Motor neuron (in vitro differentiated cells): ENCODE measurements at regions not wholly inside any gene's neighbourhood (a gene's known extent, or its start where the extent isn't known, plus 50 kb on each side); places are given as distances from the start of the nearest gene placed in this dataset.

Experiments used
- ATAC-seq, 8 experiments: fragments of 200-7000 bp; cut with Tn5 transposase; replicated peaks in 6 of 8; 2 replicates each; pipeline ENCODE4 v1.8.0; 2021; ENCODE audit warnings: mild to moderate bottlenecking in 8 of 8, moderate library complexity in 8 of 8
- H3K27ac ChIP-seq, 2 donors: fragments of 250-450 bp; sonication (Bioruptor Pico); 2 replicates each; pipeline ENCODE4 v1.9.0; 2021; ENCODE audit warnings: antibody characterized with exemption in 2 of 2, mild to moderate bottlenecking in 2 of 2, moderate library complexity in 1 of 2
- H3K4me1 ChIP-seq, 2 donors: fragments of 250-450 bp; sonication (Bioruptor Pico); replicated peaks in 1 of 2; 2 replicates each; pipeline ENCODE4 v1.6.1; 2021; ENCODE audit warnings: antibody characterized with exemption in 2 of 2, mild to moderate bottlenecking in 2 of 2, moderate library complexity in 1 of 2
- H3K4me3 ChIP-seq, 5 donors: fragments of 250-450 bp; sonication (Bioruptor Pico); 2 replicates each; pipeline ENCODE4 v1.9.0; 2021; ENCODE audit warnings: antibody characterized with exemption in 5 of 5, mild to moderate bottlenecking in 5 of 5, moderate library complexity in 4 of 5
- WGBS, 10 experiments: fragments of 450-650 bp; shearing (Covaris generic); methylation state at CpG; one replicate each; pipeline ENCODE4 v1.0.0; 2022; 5-methylcytosine and 5-hydroxymethylcytosine counted together
- in situ Hi-C, 9 experiments: fragments of 400-800 bp; cut with MboI; loops; one replicate each; pipeline ENCODE4 v1.15.0; 2021; ENCODE audit warnings: low sequenced_read_pairs in 9 of 9, low pct_unique_long_range_greater_than_20kb in 2 of 9; ENCODE audit not compliant: unreplicated experiment in 9 of 9

DNA sequence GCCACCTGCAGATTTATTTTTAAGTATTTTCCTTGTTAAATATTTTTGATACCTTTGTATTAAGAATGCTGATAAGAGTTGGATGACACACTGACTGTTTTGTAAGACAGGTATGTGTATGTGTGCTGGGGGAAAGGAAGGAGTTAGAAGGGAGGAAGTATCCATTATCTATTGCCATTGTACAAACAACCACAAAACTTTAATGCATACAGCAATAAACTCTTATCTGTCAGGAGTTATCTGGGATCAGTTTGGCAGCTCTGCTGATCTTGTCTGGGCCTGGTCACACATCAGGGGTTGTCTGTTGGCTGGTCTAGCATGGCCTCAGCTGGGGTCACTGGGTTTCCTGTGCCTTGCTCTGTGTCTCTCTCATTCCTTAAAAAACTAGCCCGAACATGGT is 423.9 kb upstream of the USP24 start:
- 80 to 100% (median 89%) methylated on average over 1 of the region's 1 CpG; no CpG with 5 or more reads in 5 of the 10 experiments for WGBS, 10 experiments
- in situ Hi-C loops = no loop called here
- ATAC-seq = no peak

DNA sequence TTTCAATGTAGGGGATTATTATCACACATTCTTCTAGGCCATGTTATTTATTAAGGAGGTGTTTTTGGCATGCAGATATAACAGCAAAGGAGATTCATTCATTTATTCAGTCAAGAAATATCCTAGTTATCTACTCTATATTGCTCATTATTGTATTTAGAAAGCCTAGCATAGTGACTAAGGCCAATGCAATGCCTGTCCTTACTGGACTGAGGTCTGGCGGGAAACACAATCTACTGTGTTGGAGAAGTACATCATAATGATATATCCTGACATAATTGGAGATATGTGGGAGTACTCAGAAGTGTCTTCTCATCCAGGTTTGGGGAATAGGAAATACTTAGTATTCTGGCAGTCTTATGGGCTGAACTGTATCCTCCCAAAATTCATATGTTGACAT is 421.5 kb upstream of the USP24 start:
- WGBS, 10 experiments = 71 to 100% (median 100%) methylated on average over 1 of the region's 1 CpG; no CpG with 5 or more reads in 3 of the 10 experiments
- no peak for ATAC-seq
- Histone ChIP-seq H3K27ac (no peak overlapping the region), H3K4me3 (no peak overlapping the region), H3K4me1 (peaks cover 13% of the 10 kb centered on the region in 2 donors)
- in situ Hi-C loops = no loop called here

More for the DNA sequence above, 423.9 kb upstream of the USP24 start:
- no peak overlapping the region for H3K4me3 ChIP-seq
- H3K4me1 ChIP-seq = no peaks in the 10 kb centered on the region
- H3K27ac ChIP-seq = no peak overlapping the region

DNA sequence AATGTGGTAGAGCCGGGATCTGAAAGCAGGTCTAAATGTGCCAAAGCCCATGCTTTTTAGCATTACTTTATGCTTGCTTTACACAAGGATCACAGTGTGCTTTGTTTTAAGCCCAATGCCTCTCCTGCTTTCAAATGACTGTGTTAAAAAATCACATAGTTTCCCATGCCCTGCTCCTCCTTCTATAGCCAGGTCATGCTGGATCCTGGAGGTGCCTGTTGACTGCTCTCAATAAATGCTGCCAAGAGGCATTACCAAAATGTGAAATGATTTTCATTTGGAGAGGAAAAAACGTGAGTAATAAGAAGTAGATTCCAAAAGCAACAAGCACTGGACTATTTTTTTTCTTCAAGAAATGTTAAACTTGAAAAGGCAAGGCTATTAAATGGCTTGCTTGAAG is 420.7 kb upstream of the USP24 start:
- WGBS, 10 experiments = 0 to 57% (median 33%) methylated on average over 1 to 2 of the region's 2 CpGs; no CpG with 5 or more reads in 1 of the 10 experiments

DNA sequence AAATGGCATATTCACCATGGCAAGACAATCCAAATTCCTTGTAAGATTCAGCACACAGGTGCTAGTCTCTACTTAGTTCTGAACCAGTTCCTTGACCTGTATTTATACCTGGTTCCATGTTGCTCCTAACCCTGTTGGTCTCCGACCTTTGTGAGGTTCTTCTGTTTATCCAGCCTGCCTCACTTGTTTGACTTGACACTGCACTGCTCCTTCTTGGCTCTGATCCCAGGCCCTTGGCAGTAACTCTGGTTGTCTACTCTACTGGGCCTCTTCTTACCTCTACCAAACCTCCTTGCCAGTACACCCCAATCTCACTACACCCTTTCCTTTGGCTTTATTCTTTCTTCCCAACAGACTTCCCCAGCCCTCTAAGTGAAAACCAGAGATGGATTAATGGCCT is 419.4 kb upstream of the USP24 start:
- WGBS, 10 experiments = 83 to 100% (median 85%) methylated on average over 1 of the region's 1 CpG; no CpG with 5 or more reads in 4 of the 10 experiments
- no peak overlapping the region for H3K4me3 ChIP-seq
- ATAC-seq = no peak
- H3K27ac ChIP-seq = no peak overlapping the region
- in situ Hi-C loops = no loop called here
- peaks cover 13% of the 10 kb centered on the region in 2 donors for H3K4me1 ChIP-seq

More for the DNA sequence above, 420.7 kb upstream of the USP24 start:
- Histone ChIP-seq H3K4me3 (no peak overlapping the region), H3K27ac (no peak overlapping the region), H3K4me1 (peaks cover 13% of the 10 kb centered on the region in 2 donors)
- in situ Hi-C loops = no loop called here
- no peak for ATAC-seq

DNA sequence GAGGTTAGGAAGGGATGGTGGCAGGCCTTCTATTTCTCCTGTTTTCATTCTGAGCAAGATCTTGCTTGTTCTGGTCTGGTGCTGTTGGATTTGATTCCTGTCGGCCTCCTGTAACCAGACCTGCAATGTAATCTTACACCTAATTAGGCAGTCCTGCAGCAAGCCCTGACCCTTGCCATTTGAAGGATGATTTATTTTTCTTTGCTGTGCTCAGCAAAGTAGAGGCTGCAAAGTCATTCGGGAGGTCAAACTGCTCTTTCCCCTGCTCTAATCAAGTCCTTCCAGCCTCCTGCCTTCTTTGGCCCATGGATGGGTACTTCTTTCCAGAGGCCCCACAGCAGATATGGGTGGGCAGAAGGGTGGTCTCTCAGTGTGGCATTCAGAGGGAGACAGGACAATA is 417.7 kb upstream of the USP24 start:
- in situ Hi-C loops = no loop called here
- Histone ChIP-seq H3K4me1 (peaks cover 13% of the 10 kb centered on the region in 2 donors), H3K4me3 (no peak overlapping the region), H3K27ac (peak overlapping the region in 1 of 2 donors; percentile 26)
- peak in 5 of 8 experiments; percentile 51 to 99 (median 98) for ATAC-seq
- WGBS, 10 experiments = 0 to 93% (median 32%) methylated on average over 1 to 2 of the region's 2 CpGs; no CpG with 5 or more reads in 3 of the 10 experiments

DNA sequence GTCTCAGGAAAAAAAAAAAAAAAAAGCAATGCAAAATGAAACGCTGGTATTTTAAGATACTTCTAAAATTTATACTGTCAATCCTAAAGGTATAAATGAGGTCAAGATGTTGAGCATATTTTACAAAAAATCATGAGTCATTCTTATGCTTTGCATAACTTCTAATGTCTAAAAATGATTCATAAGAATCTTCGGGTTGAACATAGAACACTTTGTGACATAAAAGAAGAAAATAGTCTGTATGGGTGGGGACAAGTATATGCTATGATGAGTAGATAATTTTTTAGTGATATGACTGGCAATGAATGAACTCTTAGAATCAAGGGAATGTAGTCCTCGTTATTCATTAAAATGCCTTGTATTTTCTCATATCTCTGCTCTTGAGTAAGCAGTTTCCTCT is 416.9 kb upstream of the USP24 start:
- peak in 3 of 8 experiments; percentile 41 to 92 (median 90) for ATAC-seq
- WGBS, 10 experiments = 0 to 94% (median 75%) methylated on average over 1 to 3 of the region's 3 CpGs
- peaks cover 13% of the 10 kb centered on the region in 2 donors for H3K4me1 ChIP-seq
- H3K27ac ChIP-seq = no peak overlapping the region
- H3K4me3 ChIP-seq = no peak overlapping the region
- in situ Hi-C loops = no loop called here

DNA sequence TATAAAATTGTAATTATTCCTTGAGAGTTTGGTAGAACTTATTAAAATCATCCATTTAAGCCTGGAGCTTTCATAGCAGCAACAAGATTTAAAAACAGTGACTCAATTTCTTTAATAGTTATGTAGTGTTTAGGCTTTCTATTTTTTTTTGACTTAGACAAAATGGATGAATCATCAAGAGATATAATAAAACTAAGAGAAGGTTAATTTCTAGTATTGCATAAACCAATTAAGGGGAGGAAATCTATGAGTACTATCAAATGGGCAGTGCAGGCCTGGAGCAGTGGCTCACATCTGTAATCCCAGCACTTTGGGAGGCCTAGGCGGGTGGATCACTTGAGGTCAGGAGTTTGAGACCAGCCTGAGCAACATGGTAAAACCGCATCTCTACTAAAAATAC is 416.3 kb upstream of the USP24 start:
- Histone ChIP-seq H3K4me3 (no peak overlapping the region), H3K27ac (no peak overlapping the region), H3K4me1 (peaks cover 13% of the 10 kb centered on the region in 2 donors)
- in situ Hi-C loops = no loop called here
- 0 to 100% (median 100%) methylated on average over 1 to 2 of the region's 2 CpGs; no CpG with 5 or more reads in 5 of the 10 experiments for WGBS, 10 experiments
- peak in 2 of 8 experiments; percentile 10 to 44 for ATAC-seq

DNA sequence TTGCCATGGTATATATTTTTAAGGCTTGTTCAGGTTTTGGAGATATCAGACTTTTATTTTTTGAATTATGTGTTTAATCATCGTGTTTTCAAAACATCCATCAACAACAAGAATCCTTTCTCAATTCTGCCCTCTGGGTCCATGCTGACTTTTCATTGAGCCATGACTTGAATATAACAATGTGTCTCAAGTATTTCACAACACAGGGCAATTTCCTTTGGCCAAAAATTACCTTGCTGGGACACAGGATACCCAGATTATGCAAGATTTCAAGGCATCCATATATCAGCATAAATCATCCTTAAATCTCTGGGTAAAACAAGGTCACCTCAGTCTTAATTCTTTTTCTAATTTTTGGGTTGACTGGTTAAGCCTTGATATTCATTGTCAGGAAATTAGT is 411.2 kb upstream of the USP24 start:
- H3K4me3 ChIP-seq = no peak overlapping the region
- H3K27ac ChIP-seq = no peak overlapping the region
- ATAC-seq = peak in 1 of 8 experiments; percentile 51
- no peaks in the 10 kb centered on the region for H3K4me1 ChIP-seq
- WGBS, 10 experiments = 0 to 81% (median 55%) methylated on average over 1 of the region's 1 CpG; no CpG with 5 or more reads in 4 of the 10 experiments
- in situ Hi-C loops = no loop called here

DNA sequence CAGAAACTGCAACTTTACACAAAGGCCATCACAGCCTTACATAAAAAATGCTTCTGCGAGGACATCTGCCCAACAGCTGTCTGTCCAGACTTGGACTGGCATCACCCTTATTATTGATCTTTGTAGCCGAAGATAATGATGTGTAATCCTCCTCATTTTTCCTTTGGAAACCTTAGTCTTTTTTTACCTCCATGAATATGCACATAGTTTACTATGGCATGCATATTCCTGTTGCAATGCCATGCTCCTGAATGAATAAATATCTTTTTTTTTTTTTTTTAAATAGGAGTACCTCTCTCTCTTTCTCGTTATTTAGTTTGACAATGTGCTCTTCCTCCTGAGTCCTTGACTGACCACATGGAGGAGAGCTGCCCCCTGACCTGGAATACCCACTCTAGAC is 409.6 kb upstream of the USP24 start:
- in situ Hi-C loops = no loop called here
- H3K4me1 ChIP-seq = no peaks in the 10 kb centered on the region
- H3K27ac ChIP-seq = no peak overlapping the region
- no peak overlapping the region for H3K4me3 ChIP-seq
- WGBS, 10 experiments = 0 to 83% (median 48%) methylated on average over 1 to 3 of the region's 3 CpGs
- peak in 3 of 8 experiments; percentile 79 to 92 (median 80) for ATAC-seq

DNA sequence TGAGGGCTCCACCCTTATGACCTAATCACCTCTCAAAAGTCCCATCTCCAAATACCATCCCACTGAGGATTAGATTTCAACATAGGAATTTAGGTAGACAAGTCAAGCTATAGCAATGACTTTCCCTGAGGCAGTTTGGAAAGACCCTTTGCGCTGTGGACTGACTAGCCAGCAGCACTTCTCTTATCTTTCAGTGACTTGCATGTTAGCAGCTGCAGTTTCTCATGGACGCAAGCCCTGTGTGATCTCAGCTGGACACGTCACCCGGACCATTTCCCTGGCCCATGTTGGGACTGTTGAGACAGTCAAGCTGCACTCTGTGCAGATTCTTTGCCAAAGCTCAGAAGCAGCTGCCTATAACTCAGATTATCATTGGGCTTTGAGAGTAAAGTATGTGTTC is 408.1 kb upstream of the USP24 start:
- in situ Hi-C loops = no loop called here
- WGBS, 10 experiments = 74 to 100% (median 80%) methylated on average over 1 to 4 of the region's 4 CpGs; no CpG with 5 or more reads in 3 of the 10 experiments
- Histone ChIP-seq H3K27ac (no peak overlapping the region), H3K4me3 (no peak overlapping the region), H3K4me1 (no peaks in the 10 kb centered on the region)
- ATAC-seq = no peak

DNA sequence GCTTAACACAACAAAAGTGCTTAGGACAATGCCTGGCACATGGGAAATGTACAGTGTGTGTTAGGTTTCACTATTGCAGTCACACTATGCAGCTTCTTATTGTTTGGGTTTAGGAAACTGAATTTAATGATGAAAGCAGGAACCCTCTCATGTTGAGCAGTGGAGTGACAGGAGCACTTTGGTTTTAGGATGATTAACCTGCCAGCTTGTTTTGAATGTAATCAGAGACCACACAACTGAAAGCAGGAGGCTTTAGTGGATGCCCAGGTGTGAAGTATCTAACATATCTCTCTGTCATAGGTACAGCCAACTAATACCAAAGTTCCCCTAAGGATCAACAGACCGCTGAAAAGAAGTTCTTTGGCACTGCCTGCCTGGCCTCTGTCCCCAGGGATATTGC is 406.9 kb upstream of the USP24 start:
- no peak for ATAC-seq
- WGBS, 10 experiments = 80 to 100% (median 94%) methylated on average over 1 of the region's 1 CpG; no CpG with 5 or more reads in 6 of the 10 experiments
- Histone ChIP-seq H3K27ac (no peak overlapping the region), H3K4me1 (no peaks in the 10 kb centered on the region), H3K4me3 (no peak overlapping the region)
- in situ Hi-C loops = no loop called here

DNA sequence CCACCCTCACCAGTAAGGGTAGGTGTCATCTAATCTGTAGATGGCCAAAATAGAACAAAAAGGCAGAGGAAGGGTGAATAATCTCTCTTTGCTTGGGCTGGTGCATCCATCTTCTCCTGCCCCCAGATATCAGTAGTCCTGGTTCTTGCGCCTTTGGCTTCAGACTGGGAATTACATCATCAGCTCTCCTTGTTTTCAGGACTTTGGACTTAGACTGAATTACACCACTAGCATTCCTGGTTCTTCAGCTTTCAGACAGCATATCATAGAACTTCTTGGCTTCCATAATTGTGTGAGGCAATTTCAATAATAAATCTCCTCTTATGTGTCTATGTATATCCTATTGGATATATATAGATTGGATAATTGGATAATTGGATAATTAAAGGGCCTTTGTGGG is 403.0 kb upstream of the USP24 start:
- 92 to 100% (median 100%) methylated on average over 1 of the region's 1 CpG; no CpG with 5 or more reads in 3 of the 10 experiments for WGBS, 10 experiments
- H3K4me1 ChIP-seq = no peaks in the 10 kb centered on the region
- in situ Hi-C loops = no loop called here
- H3K4me3 ChIP-seq = no peak overlapping the region
- H3K27ac ChIP-seq = no peak overlapping the region
- ATAC-seq = no peak

DNA sequence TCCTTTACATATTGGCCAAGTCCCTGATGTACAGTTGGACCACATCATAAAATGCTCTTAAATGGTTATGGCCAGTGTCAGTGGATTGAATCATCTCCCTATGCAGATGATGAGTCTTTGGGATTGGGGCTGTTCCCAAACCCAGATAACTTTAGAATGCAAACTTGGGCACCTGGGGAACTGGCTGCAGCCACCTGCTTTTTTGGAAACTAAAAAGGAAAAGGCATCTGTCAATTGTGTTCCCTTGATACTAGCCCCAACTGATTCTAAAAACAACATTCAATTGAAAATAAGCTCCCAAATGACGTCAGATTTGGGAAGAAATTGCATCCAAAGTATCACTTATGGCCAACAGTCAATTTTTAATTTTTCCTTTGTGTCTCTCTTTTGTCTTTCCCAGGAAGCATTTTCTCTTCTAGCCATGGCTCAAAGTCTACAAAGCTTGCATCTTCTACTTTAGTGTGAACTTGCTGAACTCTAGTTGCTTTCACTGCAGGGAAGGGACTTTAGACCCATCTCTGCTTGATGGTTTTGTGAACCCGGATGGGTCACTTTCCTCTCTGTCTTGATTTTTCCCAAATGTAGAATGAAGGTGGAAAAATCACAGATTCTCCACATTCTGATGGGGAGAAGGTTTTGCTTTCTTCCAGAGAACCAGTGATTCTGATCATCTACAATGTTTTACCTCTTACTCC is 402.3 kb upstream of the USP24 start:
- in situ Hi-C loops = no loop called here
- 40 to 100% (median 75%) methylated on average over 1 to 2 of the region's 2 CpGs for WGBS, 10 experiments
- Histone ChIP-seq H3K4me1 (no peaks in the 10 kb centered on the region), H3K4me3 (no peak overlapping the region), H3K27ac (no peak overlapping the region)
- ATAC-seq = no peak

DNA sequence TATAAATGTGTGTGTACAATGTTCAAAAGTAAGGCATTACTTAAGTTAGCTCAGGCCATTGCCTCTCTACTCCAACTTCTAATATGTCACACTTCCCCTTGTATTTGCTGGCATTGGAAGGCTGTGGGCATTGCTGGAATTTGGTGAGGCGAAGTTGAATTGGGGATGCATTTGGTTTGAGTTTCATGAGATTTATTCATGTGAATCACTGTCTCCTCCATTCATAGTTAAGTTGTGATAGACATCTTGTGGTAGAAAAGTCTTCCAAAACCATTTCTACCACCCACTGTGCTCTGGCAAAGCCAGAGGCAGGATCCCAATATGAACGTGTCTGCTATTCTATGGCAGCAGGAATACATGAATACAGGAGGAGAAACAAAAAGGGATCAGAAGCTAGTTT is 397.8 kb upstream of the USP24 start:
- no peak overlapping the region for H3K4me3 ChIP-seq
- peak in 1 of 8 experiments; percentile 26 for ATAC-seq
- WGBS, 10 experiments = 21 to 82% (median 76%) methylated on average over 1 to 2 of the region's 2 CpGs; no CpG with 5 or more reads in 3 of the 10 experiments
- in situ Hi-C loops = no loop called here
- no peaks in the 10 kb centered on the region for H3K4me1 ChIP-seq
- no peak overlapping the region for H3K27ac ChIP-seq
